ENCODE measurements at regions not wholly inside any gene's neighbourhood (a gene's known extent, or its start where the extent isn't known, plus 50 kb on each side); places are given as distances from the start of the nearest gene placed in this dataset.
A peak's percentile ranks its signal among the peaks of the same experiment; 100 is the strongest.
"Not testable (repeated sequence)": the region's sequence is repeated elsewhere in the genome, so short reads cannot be mapped to it uniquely, and the experiment has no call there.

GRCh38 chr22:19599004-19599403, 74.8 kb upstream of the CLDN5 start:
- DNase-seq (ENCODE audit: low spot score), result no peak
- H3K27me3 ChIP-seq (replicated peaks; ENCODE audit: insufficient read depth), result no peaks in the 10 kb centered on the region
- TF ChIP-seq POLR2A (IDR thresholded peaks at IDR 0.05), result no peak
- no peak for TF ChIP-seq CTCF (IDR thresholded peaks at IDR 0.05)
- TF ChIP-seq POLR2AphosphoS5 (IDR thresholded peaks at IDR 0.05), result no peak
- 97% methylated on average over 5 of the region's 5 CpGs for WGBS
- no peak overlapping the region for H3K27ac ChIP-seq
- no peaks in the 10 kb centered on the region for H3K9me3 ChIP-seq
- no peaks in the 10 kb centered on the region for H3K4me1 ChIP-seq (replicated peaks)
- no peak overlapping the region for H3K4me3 ChIP-seq
- H3K36me3 ChIP-seq, result no peaks in the 10 kb centered on the region
- intact Hi-C loops (cut with DNase I), result no loop called here

GRCh38 chr22:19599626-19600243, 75.5 kb upstream of the CLDN5 start:
- TF ChIP-seq POLR2AphosphoS5 (IDR thresholded peaks at IDR 0.05), result no peak
- TF ChIP-seq POLR2A (IDR thresholded peaks at IDR 0.05), result no peak
- TF ChIP-seq CTCF (IDR thresholded peaks at IDR 0.05), result no peak
- WGBS, result 69% methylated on average over 11 of the region's 12 CpGs

GRCh38 chr22:19603346-19603745, 79.1 kb upstream of the CLDN5 start:
- H3K27me3 ChIP-seq (replicated peaks; ENCODE audit: insufficient read depth); H3K9me3 ChIP-seq; H3K4me3 ChIP-seq; H3K36me3 ChIP-seq; H3K27ac ChIP-seq; DNase-seq (ENCODE audit: low spot score); intact Hi-C loops (cut with DNase I): not testable (repeated sequence)
- H3K4me1 ChIP-seq (replicated peaks), result peaks cover 23% of the 10 kb centered on the region
- 86% methylated on average over 4 of the region's 4 CpGs for WGBS

More at GRCh38 chr22:19599626-19600243, 75.5 kb upstream of the CLDN5 start:
- no peaks in the 10 kb centered on the region for H3K36me3 ChIP-seq
- no peaks in the 10 kb centered on the region for H3K27me3 ChIP-seq (replicated peaks; ENCODE audit: insufficient read depth)
- intact Hi-C loops (cut with DNase I), result no loop called here
- no peak for DNase-seq (ENCODE audit: low spot score)
- no peak overlapping the region for H3K27ac ChIP-seq
- H3K4me3 ChIP-seq, result no peak overlapping the region
- no peaks in the 10 kb centered on the region for H3K4me1 ChIP-seq (replicated peaks)
- H3K9me3 ChIP-seq, result no peaks in the 10 kb centered on the region

- no peaks in the 10 kb centered on the region for H3K36me3 ChIP-seq
- H3K4me1 ChIP-seq (replicated peaks), result peaks cover 26% of the 10 kb centered on the region
- WGBS, result 92% methylated on average over 3 of the region's 3 CpGs
- TF ChIP-seq POLR2A (IDR thresholded peaks at IDR 0.05) (no peak), CTCF (IDR thresholded peaks at IDR 0.05) (no peak), POLR2AphosphoS5 (IDR thresholded peaks at IDR 0.05) (no peak)
- no peak for DNase-seq (ENCODE audit: low spot score)
- H3K27me3 ChIP-seq (replicated peaks; ENCODE audit: insufficient read depth), result no peaks in the 10 kb centered on the region
- no peak overlapping the region for H3K4me3 ChIP-seq
- no peak overlapping the region for H3K27ac ChIP-seq
- no peaks in the 10 kb centered on the region for H3K9me3 ChIP-seq
- intact Hi-C loops (cut with DNase I), result no loop called here
These were observed 79.6 kb upstream of the CLDN5 start for GRCh38 chr22:19603767-19604166.

- TF ChIP-seq CTCF (IDR thresholded peaks at IDR 0.05) (no peak), POLR2A (IDR thresholded peaks at IDR 0.05) (no peak), POLR2AphosphoS5 (IDR thresholded peaks at IDR 0.05) (no peak)
- WGBS, result 80% methylated on average over 9 of the region's 9 CpGs
These were observed 80.6 kb upstream of the CLDN5 start for GRCh38 chr22:19604711-19605268.

More at GRCh38 chr22:19604711-19605268, 80.6 kb upstream of the CLDN5 start:
- Histone ChIP-seq H3K4me1 (replicated peaks) (peaks cover 26% of the 10 kb centered on the region), H3K27ac (peak overlapping the region; percentile 89 to 97), H3K27me3 (replicated peaks; ENCODE audit: insufficient read depth) (no peaks in the 10 kb centered on the region), H3K4me3 (no peak overlapping the region), H3K9me3 (no peaks in the 10 kb centered on the region), H3K36me3 (no peaks in the 10 kb centered on the region)
- DNase-seq (ENCODE audit: low spot score), result no peak
- intact Hi-C loops (cut with DNase I), result no loop called here
